Immature natural killer cell (primary cell): ENCODE measurements at regions not wholly inside any gene's neighbourhood (a gene's known extent, or its start where the extent isn't known, plus 50 kb on each side); places are given as distances from the start of the nearest gene placed in this dataset.

Experiments used
- DNase-seq, 3 donors: peaks; one replicate each; pipeline ENCODE4 v3.0.0; 2022; ENCODE audit warnings: mixed read lengths in 1 of 3
- H3K27ac Mint-ChIP-seq, 6 donors: one replicate each; pipeline ENCODE4 v1.8.0; 2020; ENCODE audit warnings: mixed read lengths in 6 of 6, mild to moderate bottlenecking in 5 of 6, inconsistent platforms in 4 of 6, moderate library complexity in 3 of 6
- H3K27me3 Mint-ChIP-seq, 3 donors: one replicate each; pipeline ENCODE4 v1.8.0; 2020 to 2021; ENCODE audit warnings: low read depth in 3 of 3, mild to moderate bottlenecking in 3 of 3, mixed read lengths in 3 of 3, moderate library complexity in 3 of 3, inconsistent platforms in 1 of 3
- H3K36me3 Mint-ChIP-seq, 3 donors: one replicate each; pipeline ENCODE4 v1.8.0; 2020; ENCODE audit warnings: mixed read lengths in 3 of 3, inconsistent platforms in 2 of 3, mild to moderate bottlenecking in 2 of 3
- H3K4me1 Mint-ChIP-seq, 2 donors: one replicate each; pipeline ENCODE4 v1.8.0; 2020; ENCODE audit warnings: inconsistent platforms in 2 of 2, mild to moderate bottlenecking in 2 of 2, mixed read lengths in 2 of 2, moderate library complexity in 1 of 2
- H3K4me3 Mint-ChIP-seq, 5 donors: one replicate each; pipeline ENCODE4 v1.8.0; 2020; ENCODE audit warnings: mild to moderate bottlenecking in 5 of 5, mixed read lengths in 5 of 5, inconsistent platforms in 3 of 5, moderate library complexity in 3 of 5
- H3K9me3 Mint-ChIP-seq, 6 donors: one replicate each; pipeline ENCODE4 v1.8.0; 2020; ENCODE audit warnings: mild to moderate bottlenecking in 6 of 6, mixed read lengths in 6 of 6, inconsistent platforms in 4 of 6, moderate library complexity in 3 of 6

DNA sequence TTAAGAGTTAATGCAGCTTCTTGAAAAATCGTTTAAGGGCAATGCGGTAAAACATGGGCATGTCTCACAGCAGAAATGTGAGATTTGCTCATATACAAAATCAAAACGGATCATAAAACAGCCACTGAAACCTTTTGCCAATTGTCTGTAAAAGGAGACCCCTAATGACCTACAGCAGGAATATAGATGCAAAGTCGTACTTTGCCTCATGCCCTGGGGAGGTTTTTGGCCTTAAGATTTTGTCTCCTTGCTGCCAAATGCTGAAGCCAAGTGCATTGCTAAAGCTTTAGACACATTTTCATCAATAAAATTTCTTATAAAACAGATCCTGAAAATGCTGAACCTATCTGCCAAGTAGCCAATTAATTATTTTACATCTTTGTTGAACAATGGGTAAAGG lies 226.9 kb downstream of the TGFB2 start:
- H3K27ac Mint-ChIP-seq, result no peak overlapping the region
- H3K36me3 Mint-ChIP-seq, result no peaks in the 10 kb centered on the region
- peaks cover 0 to 3% (median 2%) of the 10 kb centered on the region in 3 donors for H3K27me3 Mint-ChIP-seq

GRCh38 chr1:218573925-218574324 lies 228.8 kb downstream of the TGFB2 start:
- no peak overlapping the region for H3K4me3 Mint-ChIP-seq
- H3K27ac Mint-ChIP-seq, result no peak overlapping the region
- H3K36me3 Mint-ChIP-seq, result no peaks in the 10 kb centered on the region
- H3K27me3 Mint-ChIP-seq, result peaks cover 0 to 3% (median 2%) of the 10 kb centered on the region in 3 donors
- peaks cover 3 to 8% (median 7%) of the 10 kb centered on the region in 6 donors for H3K9me3 Mint-ChIP-seq
- DNase-seq, result no peak
- H3K4me1 Mint-ChIP-seq, result no peaks in the 10 kb centered on the region

More for the DNA sequence above, 226.9 kb downstream of the TGFB2 start:
- Mint-ChIP-seq H3K4me1 (no peaks in the 10 kb centered on the region), H3K4me3 (no peak overlapping the region), H3K9me3 (peaks cover 3 to 7% (median 6%) of the 10 kb centered on the region in 6 donors)
- DNase-seq, result no peak

GRCh38 chr1:218575079-218575478 lies 229.9 kb downstream of the TGFB2 start:
- Mint-ChIP-seq H3K9me3 (peaks cover 3 to 8% (median 5%) of the 10 kb centered on the region in 6 donors), H3K27ac (no peak overlapping the region), H3K36me3 (no peaks in the 10 kb centered on the region), H3K27me3 (peaks cover 0 to 2% (median 0%) of the 10 kb centered on the region in 3 donors), H3K4me3 (no peak overlapping the region), H3K4me1 (no peaks in the 10 kb centered on the region)
- DNase-seq, result no peak

- Mint-ChIP-seq H3K27ac (no peak overlapping the region), H3K4me3 (no peak overlapping the region), H3K36me3 (no peaks in the 10 kb centered on the region), H3K4me1 (no peaks in the 10 kb centered on the region), H3K27me3 (peaks cover 0 to 2% (median 0%) of the 10 kb centered on the region in 3 donors), H3K9me3 (peaks cover 3 to 8% (median 6%) of the 10 kb centered on the region in 6 donors)
- no peak for DNase-seq
These were observed 230.7 kb downstream of the TGFB2 start for GRCh38 chr1:218575856-218576255.

GRCh38 chr1:218582646-218583045 lies 237.5 kb downstream of the TGFB2 start:
- Mint-ChIP-seq H3K9me3 (peaks cover 3 to 12% (median 4%) of the 10 kb centered on the region in 6 donors), H3K36me3 (no peaks in the 10 kb centered on the region), H3K4me3 (no peak overlapping the region), H3K27ac (no peak overlapping the region), H3K4me1 (no peaks in the 10 kb centered on the region), H3K27me3 (peaks cover 0 to 2% (median 0%) of the 10 kb centered on the region in 3 donors)
- DNase-seq, result no peak

DNA sequence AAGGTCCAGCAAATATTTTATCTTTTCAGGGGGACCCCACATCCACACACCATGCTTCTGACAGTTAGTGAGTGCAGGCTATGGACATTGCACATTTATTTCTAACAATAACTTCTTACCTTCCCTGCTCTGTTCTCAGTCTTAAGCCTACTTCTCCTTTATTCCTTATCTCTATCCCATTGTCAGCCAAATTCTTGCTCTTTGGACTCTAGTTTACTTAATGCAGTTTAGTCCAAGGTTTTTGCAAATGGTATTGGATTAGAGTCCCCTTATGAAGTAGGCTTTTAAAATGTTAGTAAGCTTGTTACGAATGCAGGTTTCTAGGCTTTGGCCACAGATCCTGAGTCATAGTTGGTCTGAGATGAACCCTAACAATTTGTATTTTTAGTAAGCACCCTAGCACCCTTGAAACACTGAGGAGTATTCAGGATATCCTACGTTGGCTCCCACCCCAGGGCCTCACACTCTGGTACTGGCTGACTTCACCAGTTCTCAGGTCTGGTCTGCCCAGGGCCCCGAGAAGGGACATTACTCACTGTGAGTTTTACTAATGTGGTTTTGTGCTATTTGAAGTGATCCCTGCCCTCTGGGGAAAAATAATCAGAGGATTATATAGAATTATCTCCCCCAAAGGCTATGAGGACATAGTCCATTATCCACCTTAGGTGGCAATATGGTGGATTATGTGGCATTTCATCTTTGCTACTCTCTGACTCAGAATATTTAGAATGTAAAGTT lies 239.5 kb downstream of the TGFB2 start:
- peaks cover 0 to 2% (median 2%) of the 10 kb centered on the region in 3 donors for H3K27me3 Mint-ChIP-seq
- no peak overlapping the region for H3K4me3 Mint-ChIP-seq
- H3K4me1 Mint-ChIP-seq, result no peaks in the 10 kb centered on the region
- H3K9me3 Mint-ChIP-seq, result peaks cover 3 to 24% (median 6%) of the 10 kb centered on the region in 6 donors
- no peaks in the 10 kb centered on the region for H3K36me3 Mint-ChIP-seq
- DNase-seq, result no peak
- no peak overlapping the region for H3K27ac Mint-ChIP-seq

- Mint-ChIP-seq H3K36me3 (no peaks in the 10 kb centered on the region), H3K4me3 (no peak overlapping the region), H3K4me1 (no peaks in the 10 kb centered on the region), H3K9me3 (peaks cover 3 to 28% (median 5%) of the 10 kb centered on the region in 6 donors), H3K27me3 (peaks cover 0 to 3% (median 2%) of the 10 kb centered on the region in 3 donors), H3K27ac (no peak overlapping the region)
- no peak for DNase-seq
These were observed 240.5 kb downstream of the TGFB2 start for GRCh38 chr1:218585511-218586184.

- H3K36me3 Mint-ChIP-seq, result no peaks in the 10 kb centered on the region
- no peak overlapping the region for H3K4me3 Mint-ChIP-seq
- H3K4me1 Mint-ChIP-seq, result no peaks in the 10 kb centered on the region
- no peak overlapping the region for H3K27ac Mint-ChIP-seq
- H3K27me3 Mint-ChIP-seq, result peaks cover 0 to 3% (median 2%) of the 10 kb centered on the region in 3 donors
- no peak for DNase-seq
- peaks cover 3 to 34% (median 6%) of the 10 kb centered on the region in 6 donors for H3K9me3 Mint-ChIP-seq
These were observed 242.8 kb downstream of the TGFB2 start for GRCh38 chr1:218587900-218588299.

DNA sequence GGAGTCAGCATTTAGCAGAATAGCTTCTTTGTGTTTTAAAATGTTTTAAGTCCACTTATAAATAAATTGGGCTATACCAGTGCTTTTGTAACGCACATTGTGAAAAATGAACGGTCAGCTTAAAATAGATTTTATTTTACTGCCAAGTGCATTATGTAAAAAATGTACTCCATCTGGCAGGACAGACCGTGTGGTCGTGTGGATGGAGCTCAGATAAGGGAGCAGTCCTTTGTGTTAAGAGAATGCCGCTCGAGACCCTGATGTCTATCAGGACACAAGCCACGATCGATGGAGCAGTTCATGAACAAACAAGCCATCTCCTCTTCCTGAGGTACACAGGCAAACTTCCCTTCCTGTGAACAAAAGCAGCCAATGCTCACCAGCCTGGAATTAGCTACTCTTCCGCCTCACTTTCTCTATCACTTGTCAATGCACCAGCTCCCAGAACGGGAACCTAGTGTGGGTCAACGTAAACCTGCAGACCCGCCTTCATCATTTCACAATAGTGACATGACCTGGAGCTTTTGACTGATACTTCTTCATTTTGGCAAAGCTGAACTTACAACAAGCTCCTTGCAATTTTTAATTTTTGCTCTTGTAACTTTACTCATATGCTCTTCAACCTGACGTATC lies 243.5 kb downstream of the TGFB2 start:
- no peaks in the 10 kb centered on the region for H3K36me3 Mint-ChIP-seq
- no peak overlapping the region for H3K4me3 Mint-ChIP-seq
- DNase-seq, result no peak

GRCh38 chr1:218589487-218589886 lies 244.4 kb downstream of the TGFB2 start:
- H3K27me3 Mint-ChIP-seq, result peaks cover 0 to 3% (median 0%) of the 10 kb centered on the region in 3 donors
- H3K4me1 Mint-ChIP-seq, result no peaks in the 10 kb centered on the region
- H3K4me3 Mint-ChIP-seq, result no peak overlapping the region
- no peak overlapping the region for H3K27ac Mint-ChIP-seq
- H3K9me3 Mint-ChIP-seq, result peaks cover 0 to 34% (median 6%) of the 10 kb centered on the region in 6 donors
- H3K36me3 Mint-ChIP-seq, result no peaks in the 10 kb centered on the region
- DNase-seq, result no peak

More for the DNA sequence above, 243.5 kb downstream of the TGFB2 start:
- Mint-ChIP-seq H3K27ac (no peak overlapping the region), H3K4me1 (no peaks in the 10 kb centered on the region), H3K27me3 (peaks cover 0 to 3% (median 2%) of the 10 kb centered on the region in 3 donors), H3K9me3 (peaks cover 3 to 34% (median 6%) of the 10 kb centered on the region in 6 donors)

- H3K4me1 Mint-ChIP-seq, result no peaks in the 10 kb centered on the region
- no peak for DNase-seq
- H3K27me3 Mint-ChIP-seq, result peaks cover 0 to 3% (median 3%) of the 10 kb centered on the region in 3 donors
- peaks cover 0 to 34% (median 4%) of the 10 kb centered on the region in 6 donors for H3K9me3 Mint-ChIP-seq
- H3K4me3 Mint-ChIP-seq, result no peak overlapping the region
- no peaks in the 10 kb centered on the region for H3K36me3 Mint-ChIP-seq
- no peak overlapping the region for H3K27ac Mint-ChIP-seq
These were observed 246.8 kb downstream of the TGFB2 start for GRCh38 chr1:218591966-218592365.

GRCh38 chr1:218592688-218593087 lies 247.6 kb downstream of the TGFB2 start:
- no peak for DNase-seq
- Mint-ChIP-seq H3K4me1 (no peaks in the 10 kb centered on the region), H3K27ac (no peak overlapping the region), H3K36me3 (no peaks in the 10 kb centered on the region), H3K9me3 (peaks cover 2 to 34% (median 4%) of the 10 kb centered on the region in 6 donors), H3K4me3 (no peak overlapping the region), H3K27me3 (peaks cover 0 to 3% (median 3%) of the 10 kb centered on the region in 3 donors)

DNA sequence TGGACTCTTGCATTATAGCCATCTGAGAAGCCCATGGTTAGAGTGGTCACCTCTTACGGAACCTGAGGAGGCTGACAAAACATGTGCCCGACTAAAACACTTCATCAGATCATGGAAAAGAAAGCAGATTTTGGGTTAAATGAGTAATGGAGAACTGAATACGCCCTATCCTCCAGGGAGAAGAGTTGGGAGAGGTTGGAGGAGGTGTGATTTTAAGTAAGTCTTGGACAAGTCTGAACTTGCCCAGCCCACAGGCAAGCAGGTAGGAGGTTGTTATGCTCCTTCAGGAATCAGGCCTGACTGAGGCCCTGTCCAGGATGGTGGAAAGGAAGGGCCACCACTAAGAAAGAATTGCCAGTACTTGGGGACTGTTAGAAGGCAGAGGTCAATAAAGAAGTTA lies 255.8 kb downstream of the TGFB2 start:
- H3K9me3 Mint-ChIP-seq, result peaks cover 1 to 12% (median 7%) of the 10 kb centered on the region in 6 donors
- DNase-seq, result no peak
- no peak overlapping the region for H3K4me3 Mint-ChIP-seq
- no peak overlapping the region for H3K27ac Mint-ChIP-seq
- peaks cover 0 to 2% (median 0%) of the 10 kb centered on the region in 3 donors for H3K27me3 Mint-ChIP-seq
- no peaks in the 10 kb centered on the region for H3K4me1 Mint-ChIP-seq
- H3K36me3 Mint-ChIP-seq, result no peaks in the 10 kb centered on the region

GRCh38 chr1:218604217-218604616 lies 259.1 kb downstream of the TGFB2 start:
- Mint-ChIP-seq H3K9me3 (peaks cover 3 to 23% (median 11%) of the 10 kb centered on the region in 6 donors), H3K4me1 (no peaks in the 10 kb centered on the region), H3K4me3 (no peak overlapping the region), H3K36me3 (no peaks in the 10 kb centered on the region), H3K27ac (no peak overlapping the region), H3K27me3 (peaks cover 0 to 1% (median 0%) of the 10 kb centered on the region in 3 donors)
- no peak for DNase-seq
